ENCODE measurements at regions not wholly inside any gene's neighbourhood (a gene's known extent, or its start where the extent isn't known, plus 50 kb on each side); places are given as distances from the start of the nearest gene placed in this dataset.

GRCh38 chr6:147933224-147933623 is 409.4 kb upstream of the SASH1 start (continued):
- no peak for TF ChIP-seq ATF3 (CRISPR knock-in tag; conservative IDR thresholded peaks at IDR 0.05)
- TF ChIP-seq NFATC4 (CRISPR knock-in tag; IDR thresholded peaks at IDR 0.05) = no peak
- TF ChIP-seq NR2C2 (CRISPR knock-in tag; IDR thresholded peaks at IDR 0.05) = no peak
- TF ChIP-seq ATF2 (CRISPR knock-in tag; IDR thresholded peaks at IDR 0.05; ENCODE audit: borderline replicate concordance, low read depth) = no peak

GRCh38 chr6:147935656-147936055 is 407.0 kb upstream of the SASH1 start:
- POLR2A ChIA-PET = no interaction called here
- Mint-ChIP-seq H3K4me1 (no peaks in the 10 kb centered on the region), H3K4me3 (no peak overlapping the region), H3K27ac (no peak overlapping the region), H3K9me3 (no peaks in the 10 kb centered on the region), H3K36me3 (no peaks in the 10 kb centered on the region), H3K27me3 (ENCODE audit: low read depth) (no peaks in the 10 kb centered on the region)
- DNase-seq (ENCODE audit: low spot score) (no peak), ATAC-seq (no peak)
- TF ChIP-seq HMGXB4 (CRISPR knock-in tag; IDR thresholded peaks at IDR 0.05) (no peak), ZBTB43 (CRISPR knock-in tag; IDR thresholded peaks at IDR 0.05) (no peak), PRDM15 (CRISPR knock-in tag; IDR thresholded peaks at IDR 0.05) (no peak), ETV6 (CRISPR knock-in tag; IDR thresholded peaks at IDR 0.05) (no peak), ESRRA (CRISPR knock-in tag; IDR thresholded peaks at IDR 0.05; ENCODE audit: borderline replicate concordance) (no peak), ATF1 (CRISPR knock-in tag; IDR thresholded peaks at IDR 0.05) (no peak), TCF7 (CRISPR knock-in tag; IDR thresholded peaks at IDR 0.05; ENCODE audit: low read depth) (no peak), ZNF138 (CRISPR knock-in tag; conservative IDR thresholded peaks at IDR 0.05) (no peak), ATF3 (CRISPR knock-in tag; conservative IDR thresholded peaks at IDR 0.05) (no peak), GRHL2 (CRISPR knock-in tag; IDR thresholded peaks at IDR 0.05; ENCODE audit: insufficient replicate concordance, severe bottlenecking) (no peak)
- CTCF ChIA-PET = no interaction called here

GRCh38 chr6:147936703-147937470 is 405.8 kb upstream of the SASH1 start:
- no peak overlapping the region for H3K27ac Mint-ChIP-seq
- no peak for DNase-seq (ENCODE audit: low spot score)
- ChIA-PET POLR2A (no interaction called here), CTCF (no interaction called here)
- H3K4me1 Mint-ChIP-seq = 0 out of 2 replicates have a peak, but pooled peaks cover 3% of the 10 kb centered on the region
- H3K4me3 Mint-ChIP-seq = no peak overlapping the region
- ATAC-seq = no peak
- H3K27me3 Mint-ChIP-seq (ENCODE audit: low read depth) = no peaks in the 10 kb centered on the region
- H3K9me3 Mint-ChIP-seq = no peaks in the 10 kb centered on the region
- H3K36me3 Mint-ChIP-seq = no peaks in the 10 kb centered on the region
- TF ChIP-seq FOXK1 (CRISPR knock-in tag; IDR thresholded peaks at IDR 0.05) = no peak
- no peak for TF ChIP-seq TEAD4 (CRISPR knock-in tag; IDR thresholded peaks at IDR 0.05)
- TF ChIP-seq TCF7 (CRISPR knock-in tag; IDR thresholded peaks at IDR 0.05; ENCODE audit: low read depth) = no peak
- no peak for TF ChIP-seq SP1 (CRISPR knock-in tag; conservative IDR thresholded peaks at IDR 0.05)
- no peak for TF ChIP-seq MAX (CRISPR knock-in tag; IDR thresholded peaks at IDR 0.05)
- TF ChIP-seq MLX (CRISPR knock-in tag; IDR thresholded peaks at IDR 0.05) = no peak
- no peak for TF ChIP-seq EMX1 (CRISPR knock-in tag; IDR thresholded peaks at IDR 0.05)
- no peak for TF ChIP-seq ZNF263 (CRISPR knock-in tag; IDR thresholded peaks at IDR 0.05; ENCODE audit: low read depth)
- no peak for TF ChIP-seq JAZF1 (CRISPR knock-in tag; IDR thresholded peaks at IDR 0.05)
- TF ChIP-seq ZNF317 (CRISPR knock-in tag; IDR thresholded peaks at IDR 0.05; ENCODE audit: borderline replicate concordance, low read depth) = no peak
- TF ChIP-seq GRHL2 (CRISPR knock-in tag; IDR thresholded peaks at IDR 0.05; ENCODE audit: insufficient replicate concordance, severe bottlenecking) = no peak
- no peak for TF ChIP-seq MXD4 (CRISPR knock-in tag; IDR thresholded peaks at IDR 0.05; ENCODE audit: borderline replicate concordance)
- TF ChIP-seq HMGA2 (CRISPR knock-in tag; IDR thresholded peaks at IDR 0.05) = no peak
- no peak for TF ChIP-seq NFATC4 (CRISPR knock-in tag; IDR thresholded peaks at IDR 0.05)
